ENCODE measurements at regions not wholly inside any gene's neighbourhood (a gene's known extent, or its start where the extent isn't known, plus 50 kb on each side); places are given as distances from the start of the nearest gene placed in this dataset.

- Histone ChIP-seq H3K4me3 (ENCODE audit: control insufficient read depth in 2 of 3, extremely low read depth in 1 of 3, insufficient read depth in 2 of 3, low read depth in 1 of 3, low read length in 3 of 3) (no peak overlapping the region), H2AFZ (ENCODE audit: control insufficient read depth, low read length) (no peak overlapping the region), H3K36me3 (ENCODE audit: control insufficient read depth in 2 of 2, extremely low read depth in 1 of 2, insufficient read depth in 2 of 2, low read length in 2 of 2) (no peaks in the 10 kb centered on the region), H3K27me3 (ENCODE audit: control insufficient read depth, extremely low read depth, insufficient read depth, low read length) (no peaks in the 10 kb centered on the region), H3K9ac (ENCODE audit: control insufficient read depth, extremely low read depth, insufficient read depth, low read length) (no peak overlapping the region), H3K9me3 (ENCODE audit: control insufficient read depth, low read depth, low read length) (no peaks in the 10 kb centered on the region), H3K4me2 (ENCODE audit: control insufficient read depth, extremely low read depth, insufficient read depth, low read depth, low read length) (no peak overlapping the region), H3K4me1 (ENCODE audit: control insufficient read depth, extremely low read depth, insufficient read depth, low read length) (no peaks in the 10 kb centered on the region), H3K9me1 (ENCODE audit: control insufficient read depth, extremely low read depth, insufficient read depth, low read length) (no peaks in the 10 kb centered on the region), H4K20me1 (ENCODE audit: control insufficient read depth, extremely low read depth, insufficient read depth, low read length) (no peaks in the 10 kb centered on the region), H3K79me2 (ENCODE audit: control insufficient read depth, insufficient read depth, low read length) (no peaks in the 10 kb centered on the region), H3K27ac (ENCODE audit: control insufficient read depth, insufficient read depth, low read length) (no peak overlapping the region)
- no peak for TF ChIP-seq EZH2 (IDR thresholded peaks at IDR 0.05; ENCODE audit: low read length)
- TF ChIP-seq CTCF (optimal IDR thresholded peaks at IDR 0.05 in 1 of 3, IDR thresholded peaks at IDR 0.05 in 1 of 3, conservative IDR thresholded peaks at IDR 0.05 in 1 of 3; ENCODE audit: extremely low read depth in 1 of 3, insufficient read depth in 2 of 3, low read length in 3 of 3) = no peak
- FAIRE-seq (no peak), DNase-seq (ENCODE audit: low read depth, low spot score) (no peak)
- dilution Hi-C loops (cut with MboI; ENCODE audit: extremely low pct_ligation_motif_present, low sequenced_read_pairs) = no loop called here
Observed at GRCh38 chr3:34284959-34285826, 486.8 kb downstream of the PDCD6IP start.

GRCh38 chr3:34285827-34286188, 487.4 kb downstream of the PDCD6IP start:
- no peaks in the 10 kb centered on the region for H3K27me3 ChIP-seq (ENCODE audit: control insufficient read depth, extremely low read depth, insufficient read depth, low read length)

More at GRCh38 chr3:34285827-34286188, 487.4 kb downstream of the PDCD6IP start:
- no peaks in the 10 kb centered on the region for H4K20me1 ChIP-seq (ENCODE audit: control insufficient read depth, extremely low read depth, insufficient read depth, low read length)
- no peak overlapping the region for H3K4me3 ChIP-seq (ENCODE audit: control insufficient read depth in 2 of 3, extremely low read depth in 1 of 3, insufficient read depth in 2 of 3, low read depth in 1 of 3, low read length in 3 of 3)
- no peak overlapping the region for H3K4me2 ChIP-seq (ENCODE audit: control insufficient read depth, extremely low read depth, insufficient read depth, low read depth, low read length)
- no peak overlapping the region for H3K27ac ChIP-seq (ENCODE audit: control insufficient read depth, insufficient read depth, low read length)
- no peaks in the 10 kb centered on the region for H3K9me1 ChIP-seq (ENCODE audit: control insufficient read depth, extremely low read depth, insufficient read depth, low read length)
- no peak for FAIRE-seq
- no peaks in the 10 kb centered on the region for H3K79me2 ChIP-seq (ENCODE audit: control insufficient read depth, insufficient read depth, low read length)
- H3K36me3 ChIP-seq (ENCODE audit: control insufficient read depth in 2 of 2, extremely low read depth in 1 of 2, insufficient read depth in 2 of 2, low read length in 2 of 2) = no peaks in the 10 kb centered on the region
- no peak for DNase-seq (ENCODE audit: low read depth, low spot score)
- H2AFZ ChIP-seq (ENCODE audit: control insufficient read depth, low read length) = no peak overlapping the region
- dilution Hi-C loops (cut with MboI; ENCODE audit: extremely low pct_ligation_motif_present, low sequenced_read_pairs) = no loop called here
- no peaks in the 10 kb centered on the region for H3K9me3 ChIP-seq (ENCODE audit: control insufficient read depth, low read depth, low read length)
- no peaks in the 10 kb centered on the region for H3K4me1 ChIP-seq (ENCODE audit: control insufficient read depth, extremely low read depth, insufficient read depth, low read length)
- TF ChIP-seq CTCF (optimal IDR thresholded peaks at IDR 0.05 in 1 of 3, IDR thresholded peaks at IDR 0.05 in 1 of 3, conservative IDR thresholded peaks at IDR 0.05 in 1 of 3; ENCODE audit: extremely low read depth in 1 of 3, insufficient read depth in 2 of 3, low read length in 3 of 3) = no peak
- no peak for TF ChIP-seq EZH2 (IDR thresholded peaks at IDR 0.05; ENCODE audit: low read length)
- H3K9ac ChIP-seq (ENCODE audit: control insufficient read depth, extremely low read depth, insufficient read depth, low read length) = no peak overlapping the region

Measured in keratinocyte (primary cell).